ENCODE measurements at regions not wholly inside any gene's neighbourhood (a gene's known extent, or its start where the extent isn't known, plus 50 kb on each side); places are given as distances from the start of the nearest gene placed in this dataset.

DNA sequence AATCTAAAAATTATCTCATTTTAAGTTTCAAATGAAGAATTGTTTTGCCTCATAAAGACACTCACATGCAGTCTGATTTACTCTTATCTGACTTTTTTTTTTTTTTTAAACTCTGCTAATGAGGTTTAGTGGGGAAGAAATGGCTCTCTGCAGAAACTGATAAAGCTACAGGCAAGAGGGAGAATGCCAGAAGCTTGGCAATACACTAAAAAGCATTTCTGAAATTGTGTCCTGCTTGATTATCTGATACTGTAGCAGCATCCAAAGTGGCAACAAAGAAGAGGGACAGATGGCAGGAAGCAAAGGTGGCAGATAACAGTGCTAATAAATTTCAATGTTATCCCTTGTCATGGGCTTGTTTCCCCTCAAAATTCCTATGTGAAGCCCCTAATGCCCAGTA lies 1744.9 kb downstream of the NCAM2 start:
- H3K27me3 ChIP-seq (ENCODE audit: low read length), result no peaks in the 10 kb centered on the region
- no peak overlapping the region for H3K4me2 ChIP-seq (ENCODE audit: low read depth, low read length, poor library complexity, severe bottlenecking)
- H3K36me3 ChIP-seq (ENCODE audit: low read length), result no peaks in the 10 kb centered on the region
- H4K20me1 ChIP-seq (ENCODE audit: low read depth, low read length), result no peaks in the 10 kb centered on the region
- no peaks in the 10 kb centered on the region for H3K79me2 ChIP-seq (ENCODE audit: insufficient read depth, low read length)
- peaks cover 9% of the 10 kb centered on the region; the same call in 1 of the 2 replicates for H3K9me3 ChIP-seq (ENCODE audit: insufficient read depth, low read length)
- H3K9me2 ChIP-seq (replicated peaks; ENCODE audit: insufficient read depth, low read length), result no peaks in the 10 kb centered on the region
- H3K27ac ChIP-seq (ENCODE audit: low read depth, low read length), result no peak overlapping the region
- peak overlapping the region; percentile 19 for H2AFZ ChIP-seq (ENCODE audit: low read depth, low read length, severe bottlenecking)
- no peak overlapping the region for H3K9ac ChIP-seq (ENCODE audit: low read length)
- no peak for TF ChIP-seq EZH2phosphoT487 (conservative IDR thresholded peaks at IDR 0.05; ENCODE audit: low read length)
- TF ChIP-seq CTCF (IDR thresholded peaks at IDR 0.05; ENCODE audit: insufficient read depth, low read length, poor library complexity, severe bottlenecking), result no peak
- H3F3A ChIP-seq (ENCODE audit: insufficient read depth), result no peaks in the 10 kb centered on the region
- H3K4me3 ChIP-seq (ENCODE audit: insufficient read depth, low read length, poor library complexity, severe bottlenecking), result no peak overlapping the region

GRCh38 chr21:22754746-22755145 lies 1756.5 kb downstream of the NCAM2 start:
- no peaks in the 10 kb centered on the region for H4K20me1 ChIP-seq (ENCODE audit: low read depth, low read length)
- H3K27ac ChIP-seq (ENCODE audit: low read depth, low read length), result no peak overlapping the region
- no peak overlapping the region for H3K9ac ChIP-seq (ENCODE audit: low read length)
- H3K9me2 ChIP-seq (replicated peaks; ENCODE audit: insufficient read depth, low read length), result no peaks in the 10 kb centered on the region
- H3F3A ChIP-seq (ENCODE audit: insufficient read depth), result no peaks in the 10 kb centered on the region
- no peaks in the 10 kb centered on the region for H3K36me3 ChIP-seq (ENCODE audit: low read length)
- no peak for TF ChIP-seq CTCF (IDR thresholded peaks at IDR 0.05; ENCODE audit: insufficient read depth, low read length, poor library complexity, severe bottlenecking)
- no peak for TF ChIP-seq EZH2phosphoT487 (conservative IDR thresholded peaks at IDR 0.05; ENCODE audit: low read length)
- H3K79me2 ChIP-seq (ENCODE audit: insufficient read depth, low read length), result no peaks in the 10 kb centered on the region
- no peaks in the 10 kb centered on the region for H3K9me3 ChIP-seq (ENCODE audit: insufficient read depth, low read length)
- no peaks in the 10 kb centered on the region for H3K27me3 ChIP-seq (ENCODE audit: low read length)
- no peak overlapping the region for H2AFZ ChIP-seq (ENCODE audit: low read depth, low read length, severe bottlenecking)
- H3K4me2 ChIP-seq (ENCODE audit: low read depth, low read length, poor library complexity, severe bottlenecking), result no peak overlapping the region
- no peak overlapping the region for H3K4me3 ChIP-seq (ENCODE audit: insufficient read depth, low read length, poor library complexity, severe bottlenecking)

- H3K27me3 ChIP-seq (ENCODE audit: low read length), result no peaks in the 10 kb centered on the region
- no peaks in the 10 kb centered on the region for H4K20me1 ChIP-seq (ENCODE audit: low read depth, low read length)
- H3K9me3 ChIP-seq (ENCODE audit: insufficient read depth, low read length), result no peaks in the 10 kb centered on the region
- TF ChIP-seq EZH2phosphoT487 (conservative IDR thresholded peaks at IDR 0.05; ENCODE audit: low read length) (no peak), CTCF (IDR thresholded peaks at IDR 0.05; ENCODE audit: insufficient read depth, low read length, poor library complexity, severe bottlenecking) (no peak)
- H3K4me2 ChIP-seq (ENCODE audit: low read depth, low read length, poor library complexity, severe bottlenecking), result no peak overlapping the region
- no peak overlapping the region for H3K27ac ChIP-seq (ENCODE audit: low read depth, low read length)
- H3K9ac ChIP-seq (ENCODE audit: low read length), result no peak overlapping the region
- no peak overlapping the region for H3K4me3 ChIP-seq (ENCODE audit: insufficient read depth, low read length, poor library complexity, severe bottlenecking)
- H3K9me2 ChIP-seq (replicated peaks; ENCODE audit: insufficient read depth, low read length), result no peaks in the 10 kb centered on the region
- H2AFZ ChIP-seq (ENCODE audit: low read depth, low read length, severe bottlenecking), result no peak overlapping the region
- H3K79me2 ChIP-seq (ENCODE audit: insufficient read depth, low read length), result no peaks in the 10 kb centered on the region
- no peaks in the 10 kb centered on the region for H3K36me3 ChIP-seq (ENCODE audit: low read length)
- no peaks in the 10 kb centered on the region for H3F3A ChIP-seq (ENCODE audit: insufficient read depth)
Measured at GRCh38 chr21:22758478-22758877, 1760.3 kb downstream of the NCAM2 start.
